ENCODE measurements at regions not wholly inside any gene's neighbourhood (a gene's known extent, or its start where the extent isn't known, plus 50 kb on each side); places are given as distances from the start of the nearest gene placed in this dataset.
"Not testable (repeated sequence)": the region's sequence is repeated elsewhere in the genome, so short reads cannot be mapped to it uniquely, and the experiment has no call there.

DNA sequence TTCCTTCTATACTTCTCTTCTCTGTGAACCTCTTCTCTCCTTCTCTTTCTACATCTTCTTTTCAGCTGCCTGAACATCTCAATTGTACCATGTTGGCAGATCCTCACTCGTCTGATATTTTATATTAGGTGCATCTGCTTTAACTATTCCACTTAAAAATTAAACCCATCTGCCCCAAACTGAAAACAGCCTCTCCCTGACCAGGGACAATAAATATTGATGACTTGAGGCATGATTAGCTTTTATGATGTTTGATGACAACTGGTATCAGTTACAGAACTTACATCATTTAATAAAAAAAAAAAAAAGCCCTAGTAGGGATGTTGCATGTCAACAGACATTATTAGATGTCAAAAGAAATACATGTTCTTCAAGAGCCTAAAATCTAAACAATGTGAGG, 79.8 kb upstream of the HABP2 start:
- no peak for DNase-seq

DNA sequence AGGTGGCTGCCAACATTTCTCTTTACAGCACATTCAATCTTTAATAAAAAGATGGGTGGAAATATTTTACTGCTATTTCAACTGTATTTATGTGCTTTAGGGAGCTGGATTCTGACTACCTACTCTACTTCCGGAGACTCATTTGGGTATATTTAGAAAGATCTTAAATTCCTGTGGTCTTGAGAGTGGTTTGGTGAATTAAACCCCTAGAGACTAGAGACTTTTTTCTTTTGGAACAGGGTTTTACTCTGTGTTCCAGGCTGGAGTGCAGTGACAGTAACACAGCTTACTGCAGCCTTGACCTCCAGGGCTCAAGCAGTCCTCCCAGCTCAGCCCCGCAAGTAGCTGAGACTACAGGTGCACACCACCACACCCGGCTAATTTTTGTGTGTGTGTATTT, 79.0 kb upstream of the HABP2 start:
- DNase-seq = no peak

GRCh38 chr10:113474752-113475151, 78.1 kb upstream of the HABP2 start:
- DNase-seq = no peak

DNA sequence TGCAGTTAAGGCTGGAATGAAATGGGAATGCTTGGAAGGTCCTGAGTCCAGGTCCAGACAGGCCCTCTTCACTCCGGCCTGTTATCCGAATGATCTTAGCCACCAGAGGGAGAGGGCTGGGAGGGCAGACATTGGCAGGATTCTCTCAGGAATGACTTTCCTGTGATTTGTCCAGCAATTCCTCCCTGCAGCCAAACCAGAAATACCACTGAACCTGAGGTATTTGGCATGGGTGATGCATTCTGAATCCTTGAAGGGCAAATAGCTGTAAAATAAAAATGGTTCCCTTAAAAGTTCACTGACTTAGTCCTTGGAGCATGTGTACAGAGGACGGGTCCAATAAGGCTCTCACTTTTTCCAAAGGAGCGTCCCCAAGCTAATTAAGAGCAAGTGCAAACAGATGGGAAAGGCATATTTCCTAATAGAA, 77.5 kb upstream of the HABP2 start:
- no peak for DNase-seq

GRCh38 chr10:113476191-113476590, 76.7 kb upstream of the HABP2 start:
- no peak for DNase-seq

DNA sequence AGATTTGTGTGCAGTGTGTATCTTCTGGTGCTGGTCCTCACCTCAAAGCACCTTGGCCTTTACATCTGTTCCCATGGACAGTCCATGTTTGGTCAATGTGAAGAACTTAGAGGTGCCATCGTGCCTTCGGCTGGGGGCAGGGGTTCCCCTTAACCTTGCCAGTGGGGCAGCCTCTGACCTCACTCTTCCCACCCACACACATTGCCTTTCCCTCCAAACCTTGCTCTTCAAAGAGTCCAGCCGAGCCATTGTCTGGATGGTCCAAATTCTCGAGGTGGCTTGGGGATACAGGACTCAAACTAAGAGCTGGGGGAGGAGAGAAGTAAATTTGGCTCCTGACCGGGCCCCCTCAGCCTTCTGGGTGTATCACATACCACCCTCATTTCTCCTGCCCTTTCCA, 76.2 kb upstream of the HABP2 start:
- DNase-seq = no peak

DNA sequence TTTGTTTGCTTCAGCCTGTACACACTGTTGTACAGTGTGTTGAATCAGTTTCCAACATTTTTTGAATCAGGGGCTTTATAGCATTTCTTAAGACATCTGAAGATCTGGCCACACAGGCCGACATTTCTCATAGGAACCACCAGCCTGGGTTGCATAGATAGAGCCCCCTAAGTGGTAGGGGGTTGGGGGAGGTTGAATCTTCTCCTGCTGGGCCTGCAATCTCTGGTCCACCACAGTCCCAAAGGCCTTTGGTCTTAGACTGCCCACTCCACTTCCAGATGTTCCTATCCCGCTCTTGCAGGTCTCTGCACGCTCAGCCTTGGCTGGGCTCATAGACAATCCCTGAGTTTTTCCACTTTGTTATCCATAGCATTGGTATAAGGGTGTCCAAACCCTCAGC, 75.4 kb upstream of the HABP2 start:
- DNase-seq = no peak

- DNase-seq = no peak
Observed at GRCh38 chr10:113479346-113480080, 73.3 kb upstream of the HABP2 start.

GRCh38 chr10:113480081-113480360, 72.8 kb upstream of the HABP2 start:
- DNase-seq = no peak

- no peak for DNase-seq
Observed at GRCh38 chr10:113480851-113481502, 71.9 kb upstream of the HABP2 start.

DNA sequence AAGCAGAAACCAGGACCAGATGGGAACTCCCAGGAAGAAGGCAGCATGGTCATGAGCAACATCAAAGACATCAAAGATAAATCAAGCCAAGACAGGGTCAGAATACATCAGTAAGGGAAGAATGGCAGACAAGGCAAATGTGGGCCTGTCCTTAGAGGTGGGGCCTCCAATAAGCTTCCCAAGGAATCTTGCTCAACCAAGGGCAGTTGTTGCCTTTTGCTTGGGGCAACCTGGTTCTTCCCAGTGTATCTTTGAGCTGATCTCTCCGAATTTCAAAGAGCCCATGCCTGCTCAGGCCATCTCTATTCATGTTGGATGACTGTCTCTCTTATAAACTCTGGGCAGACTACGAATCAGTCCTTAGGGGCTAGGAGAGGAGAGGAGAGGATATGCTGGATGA, 68.4 kb upstream of the HABP2 start:
- no peak for DNase-seq

DNA sequence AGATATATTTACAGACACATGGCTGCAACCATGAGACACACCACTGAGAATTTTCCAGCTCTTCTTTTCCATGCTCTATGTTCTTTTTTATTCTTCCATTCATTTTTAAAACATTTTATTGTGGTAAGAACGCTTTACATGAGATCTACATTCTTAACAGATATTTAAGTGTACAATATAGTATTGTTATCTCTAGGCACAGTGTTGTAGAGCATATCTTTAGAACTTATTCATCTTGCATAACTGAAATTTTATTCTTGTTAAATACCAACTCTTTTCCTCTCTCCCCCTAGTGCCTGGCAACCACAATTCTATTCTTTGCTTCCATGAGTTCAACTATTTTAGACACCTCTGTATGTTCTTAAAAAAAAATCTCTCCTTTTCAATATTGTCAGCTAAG, 67.1 kb upstream of the HABP2 start:
- no peak for DNase-seq

- DNase-seq = no peak
Observed at GRCh38 chr10:113486531-113486930, 66.3 kb upstream of the HABP2 start.

- DNase-seq = no peak
Observed at GRCh38 chr10:113487154-113487553, 65.7 kb upstream of the HABP2 start.

- no peak for DNase-seq
Observed at GRCh38 chr10:113488186-113488585, 64.7 kb upstream of the HABP2 start.

DNA sequence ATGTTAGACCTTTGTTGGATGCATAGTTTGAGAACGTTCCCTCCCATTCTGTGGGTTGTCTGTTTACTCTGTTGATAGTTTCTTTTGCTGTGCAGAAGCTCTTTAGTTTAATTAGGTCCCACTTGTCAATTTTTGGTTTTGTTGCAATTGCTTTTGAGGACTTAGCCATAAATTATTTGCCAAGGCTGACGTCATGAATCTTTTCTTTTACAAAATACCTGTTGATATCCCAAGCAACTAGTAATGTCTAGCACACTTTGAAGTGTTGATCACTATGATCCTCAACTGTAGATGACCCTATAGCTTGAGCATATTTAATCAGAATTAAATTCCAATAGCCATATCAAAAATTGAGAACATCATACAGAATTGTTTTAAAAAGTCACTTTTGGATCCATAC, 63.3 kb upstream of the HABP2 start:
- DNase-seq = not testable (repeated sequence)

DNA sequence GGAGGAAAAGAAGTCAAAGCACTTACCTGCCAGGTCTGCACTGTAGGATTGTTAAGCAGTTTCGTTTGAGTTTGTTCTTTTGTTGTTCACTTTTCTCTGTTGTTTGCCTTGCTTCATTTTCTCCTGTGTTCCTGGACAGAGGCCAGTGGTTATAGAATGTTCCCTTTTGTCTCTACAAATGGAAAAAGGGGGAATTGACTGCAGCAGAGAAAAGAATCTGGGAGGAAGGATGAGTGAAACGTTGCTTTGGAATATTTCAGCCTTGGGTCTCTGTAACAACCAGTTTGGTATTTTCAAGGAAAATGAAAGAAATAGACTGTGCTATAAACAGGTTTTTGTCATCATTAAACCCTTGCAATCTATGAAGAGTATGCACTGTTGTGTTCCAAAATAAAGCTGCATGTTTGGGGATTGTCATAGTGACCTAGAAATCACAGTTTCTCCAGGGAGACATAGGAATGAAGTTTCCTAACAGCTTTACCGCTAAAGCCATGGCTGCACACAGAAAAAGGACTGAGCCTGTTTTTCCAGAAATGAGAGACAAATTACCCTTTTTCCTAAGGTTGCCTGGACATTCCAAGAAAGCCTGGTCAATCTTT, 60.8 kb upstream of the HABP2 start:
- DNase-seq = no peak

DNA sequence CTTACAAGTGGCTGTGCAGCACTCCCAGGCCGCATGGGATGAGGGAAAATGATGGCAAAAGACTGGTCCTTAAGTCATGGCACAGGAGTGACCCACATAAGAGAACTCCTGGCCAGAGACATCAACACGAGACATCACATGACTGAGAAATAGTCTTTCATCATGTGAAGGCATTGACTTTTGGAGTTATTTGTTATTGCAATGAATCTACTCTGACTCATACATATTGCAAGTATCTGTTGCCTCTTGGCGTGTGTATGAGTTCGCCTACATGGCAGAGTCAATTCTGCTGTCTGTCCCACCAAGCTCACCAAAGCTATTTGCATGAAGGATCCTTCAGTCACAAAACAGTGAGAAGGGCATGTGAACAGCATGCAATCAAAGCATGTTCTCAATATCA, 59.7 kb upstream of the HABP2 start:
- DNase-seq = no peak

- DNase-seq = no peak
Observed at GRCh38 chr10:113493882-113494301, 59.0 kb upstream of the HABP2 start.

- DNase-seq = no peak
Observed at GRCh38 chr10:113494761-113495160, 58.1 kb upstream of the HABP2 start.

GRCh38 chr10:113495553-113495952, 57.3 kb upstream of the HABP2 start:
- DNase-seq = no peak

DNA sequence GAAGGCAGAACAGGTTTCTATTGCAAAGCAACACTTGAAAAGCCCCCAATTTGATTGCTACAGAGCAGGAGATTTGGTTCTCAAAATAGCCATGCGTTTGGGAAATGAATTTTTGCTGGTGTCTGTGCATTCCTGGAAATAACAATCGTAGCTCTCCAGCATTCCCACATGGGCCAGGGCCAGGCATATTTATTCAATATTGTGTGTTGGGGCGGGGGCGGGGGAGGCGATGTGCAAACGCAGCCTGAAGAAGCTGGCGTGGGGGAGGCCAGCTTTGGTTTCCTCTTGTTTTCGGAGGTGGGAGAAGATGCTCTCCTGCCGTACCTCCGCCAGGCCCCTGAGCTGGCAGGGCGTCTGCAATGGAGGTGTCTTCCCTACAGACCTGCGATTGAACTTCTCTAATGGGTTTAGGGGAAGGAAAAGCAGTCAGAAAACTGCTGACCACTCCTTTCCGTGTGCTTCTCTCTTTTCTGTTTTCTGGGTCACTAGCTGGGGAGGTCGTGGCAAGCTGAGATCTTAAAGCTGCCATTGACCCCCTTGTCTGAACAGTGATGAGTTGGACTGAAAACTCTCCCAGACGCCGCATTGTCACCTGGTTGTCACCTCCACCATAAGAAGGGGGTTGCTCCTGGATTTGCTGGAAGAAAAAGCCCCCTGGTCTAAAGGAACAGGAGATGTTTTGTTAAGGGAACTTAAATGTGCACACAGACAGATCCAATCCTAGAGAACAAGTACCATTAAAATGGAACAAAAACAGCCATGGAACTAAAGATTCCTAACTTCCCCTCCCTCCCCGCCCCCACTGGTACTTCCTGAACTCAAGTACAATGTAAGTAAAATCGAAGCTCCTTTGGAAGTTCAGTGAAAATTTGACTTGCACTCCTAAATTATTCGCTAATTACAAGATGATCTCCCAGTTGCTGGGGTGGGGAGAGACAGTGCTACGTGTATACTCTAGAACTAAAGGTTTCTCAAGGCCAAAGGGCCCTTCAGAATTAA, 56.4 kb upstream of the HABP2 start:
- no peak for DNase-seq

GRCh38 chr10:113497198-113497597, 55.7 kb upstream of the HABP2 start:
- no peak for DNase-seq

Data from activated effector memory CD4-positive, alpha-beta T cell treated with Interleukin-2 at 50 U/mL for 16 hours (primary cell).